ENCODE measurements at regions not wholly inside any gene's neighbourhood (a gene's known extent, or its start where the extent isn't known, plus 50 kb on each side); places are given as distances from the start of the nearest gene placed in this dataset.

- no peak for TF ChIP-seq PATZ1 (CRISPR knock-in tag; IDR thresholded peaks at IDR 0.05; ENCODE audit: borderline replicate concordance)
- no peak for TF ChIP-seq ZNF70 (CRISPR knock-in tag; IDR thresholded peaks at IDR 0.05)
- TF ChIP-seq, protein P1, sequence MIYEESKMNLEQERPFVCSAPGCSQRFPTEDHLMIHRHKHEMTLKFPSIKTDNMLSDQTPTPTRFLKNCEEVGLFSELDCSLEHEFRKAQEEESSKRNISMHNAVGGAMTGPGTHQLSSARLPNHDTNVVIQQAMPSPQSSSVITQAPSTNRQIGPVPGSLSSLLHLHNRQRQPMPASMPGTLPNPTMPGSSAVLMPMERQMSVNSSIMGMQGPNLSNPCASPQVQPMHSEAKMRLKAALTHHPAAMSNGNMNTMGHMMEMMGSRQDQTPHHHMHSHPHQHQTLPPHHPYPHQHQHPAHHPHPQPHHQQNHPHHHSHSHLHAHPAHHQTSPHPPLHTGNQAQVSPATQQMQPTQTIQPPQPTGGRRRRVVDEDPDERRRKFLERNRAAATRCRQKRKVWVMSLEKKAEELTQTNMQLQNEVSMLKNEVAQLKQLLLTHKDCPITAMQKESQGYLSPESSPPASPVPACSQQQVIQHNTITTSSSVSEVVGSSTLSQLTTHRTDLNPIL (CRISPR knock-in tag; IDR thresholded peaks at IDR 0.05; ENCODE audit: low read depth), result no peak
- TF ChIP-seq ARNTL (CRISPR knock-in tag; IDR thresholded peaks at IDR 0.05; ENCODE audit: borderline replicate concordance, low read depth), result no peak
Observed at GRCh38 chr6:50276771-50277261, 227.1 kb upstream of the DEFB112 start.

All from SK-N-SH treated with all-trans-retinoic acid at 6 μM for 48 hours (cell line).